Upper lobe of left lung (tissue), 4 donors: ENCODE measurements at regions not wholly inside any gene's neighbourhood (a gene's known extent, or its start where the extent isn't known, plus 50 kb on each side); places are given as distances from the start of the nearest gene placed in this dataset.

Experiments used
- POLR2A ChIP-seq, 4 donors: fragments of 450-650 bp; IDR thresholded peaks; one replicate each; pipeline ENCODE4 v1.5.1; 2016 to 2017; ENCODE audit warnings: antibody characterized with exemption in 4 of 4, mild to moderate bottlenecking in 2 of 4
- TF ChIP-seq, protein P1 (sequence below), 6 experiments: fragments of 450-650 bp in 4 of 6; fragments of 200-600 bp in 2 of 6; sonication (generic) in 2 of 6; IDR thresholded peaks; one replicate each; pipeline ENCODE4 v1.5.1; 2016 to 2019; ENCODE audit warnings: antibody characterized with exemption in 6 of 6

DNA sequence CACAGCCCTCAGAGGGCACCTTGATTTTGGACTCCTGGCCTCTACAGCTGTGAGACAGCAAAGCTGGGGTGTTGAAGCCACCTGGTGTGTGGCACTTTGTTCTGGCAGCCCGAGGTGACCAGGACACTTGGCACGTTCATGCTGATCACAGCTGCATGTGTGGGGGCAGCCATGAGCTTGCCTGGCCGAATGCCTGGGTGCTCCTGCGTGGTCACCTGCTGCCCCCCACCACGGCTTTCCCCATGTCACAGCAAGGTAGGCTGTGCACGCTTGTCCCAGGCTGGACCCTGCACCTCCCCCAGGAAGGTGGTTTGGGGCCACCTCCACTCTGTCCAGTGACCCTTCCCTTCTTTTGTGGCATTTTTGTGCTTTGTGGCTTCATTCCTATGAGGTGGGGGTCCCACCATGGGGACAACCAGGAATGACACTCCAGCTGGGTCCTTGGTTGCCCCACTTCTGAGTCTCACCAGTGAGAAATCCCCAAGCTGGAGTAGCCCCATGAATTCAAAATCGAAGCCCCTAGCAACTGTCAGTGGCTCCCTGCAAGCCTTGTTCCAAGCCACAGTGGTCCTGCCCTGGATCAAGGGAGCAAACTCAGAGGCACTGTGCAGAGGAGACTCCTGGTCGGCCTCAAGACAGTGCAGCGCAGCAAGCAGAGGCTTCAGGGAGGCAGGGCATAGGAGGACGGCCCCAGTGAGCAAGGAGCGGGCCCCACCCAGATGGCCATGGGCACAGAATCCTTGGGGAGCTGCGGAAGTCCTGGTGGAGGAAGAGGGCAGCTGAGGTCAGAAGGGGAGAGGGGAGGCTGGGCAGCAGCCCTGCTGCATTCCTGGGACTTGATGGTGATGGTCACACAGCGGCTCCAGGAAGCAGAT, 121.4 kb upstream of the HS6ST1 start:
- TF ChIP-seq POLR2A (IDR thresholded peaks at IDR 0.05): no peak
- TF ChIP-seq, protein P1, sequence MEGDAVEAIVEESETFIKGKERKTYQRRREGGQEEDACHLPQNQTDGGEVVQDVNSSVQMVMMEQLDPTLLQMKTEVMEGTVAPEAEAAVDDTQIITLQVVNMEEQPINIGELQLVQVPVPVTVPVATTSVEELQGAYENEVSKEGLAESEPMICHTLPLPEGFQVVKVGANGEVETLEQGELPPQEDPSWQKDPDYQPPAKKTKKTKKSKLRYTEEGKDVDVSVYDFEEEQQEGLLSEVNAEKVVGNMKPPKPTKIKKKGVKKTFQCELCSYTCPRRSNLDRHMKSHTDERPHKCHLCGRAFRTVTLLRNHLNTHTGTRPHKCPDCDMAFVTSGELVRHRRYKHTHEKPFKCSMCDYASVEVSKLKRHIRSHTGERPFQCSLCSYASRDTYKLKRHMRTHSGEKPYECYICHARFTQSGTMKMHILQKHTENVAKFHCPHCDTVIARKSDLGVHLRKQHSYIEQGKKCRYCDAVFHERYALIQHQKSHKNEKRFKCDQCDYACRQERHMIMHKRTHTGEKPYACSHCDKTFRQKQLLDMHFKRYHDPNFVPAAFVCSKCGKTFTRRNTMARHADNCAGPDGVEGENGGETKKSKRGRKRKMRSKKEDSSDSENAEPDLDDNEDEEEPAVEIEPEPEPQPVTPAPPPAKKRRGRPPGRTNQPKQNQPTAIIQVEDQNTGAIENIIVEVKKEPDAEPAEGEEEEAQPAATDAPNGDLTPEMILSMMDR (IDR thresholded peaks at IDR 0.05): no peak
